ENCODE measurements at regions not wholly inside any gene's neighbourhood (a gene's known extent, or its start where the extent isn't known, plus 50 kb on each side); places are given as distances from the start of the nearest gene placed in this dataset.

- in situ Hi-C loops (cut with HindIII; ENCODE audit: low sequenced_read_pairs): no loop called here
- H3K4me3 ChIP-seq (ENCODE audit: low read depth, low read length): no peak overlapping the region
- no peak for DNase-seq (ENCODE audit: low read depth, low spot score)
- no peak for TF ChIP-seq CTCF (IDR thresholded peaks at IDR 0.05; ENCODE audit: low read depth, low read length)
Measured at GRCh38 chr14:45400950-45401640, 148.1 kb upstream of the MIS18BP1 start.

GRCh38 chr14:45400509-45400908, 147.5 kb upstream of the MIS18BP1 start:
- no peak for DNase-seq (ENCODE audit: low read depth, low spot score)
- TF ChIP-seq CTCF (IDR thresholded peaks at IDR 0.05; ENCODE audit: low read depth, low read length): no peak
- no peak overlapping the region for H3K4me3 ChIP-seq (ENCODE audit: low read depth, low read length)
- in situ Hi-C loops (cut with HindIII; ENCODE audit: low sequenced_read_pairs): no loop called here

- TF ChIP-seq CTCF (IDR thresholded peaks at IDR 0.05; ENCODE audit: low read depth, low read length): no peak
- H3K4me3 ChIP-seq (ENCODE audit: low read depth, low read length): no peak overlapping the region
- no peak for DNase-seq (ENCODE audit: low read depth, low spot score)
- in situ Hi-C loops (cut with HindIII; ENCODE audit: low sequenced_read_pairs): no loop called here
Measured at GRCh38 chr14:45381091-45381490, 128.1 kb upstream of the MIS18BP1 start.

- DNase-seq (ENCODE audit: low read depth, low spot score): no peak
- no peak for TF ChIP-seq CTCF (IDR thresholded peaks at IDR 0.05; ENCODE audit: low read depth, low read length)
- in situ Hi-C loops (cut with HindIII; ENCODE audit: low sequenced_read_pairs): no loop called here
- H3K4me3 ChIP-seq (ENCODE audit: low read depth, low read length): no peak overlapping the region
Measured at GRCh38 chr14:45377166-45377565, 124.2 kb upstream of the MIS18BP1 start.

GRCh38 chr14:45373877-45374276, 120.9 kb upstream of the MIS18BP1 start:
- in situ Hi-C loops (cut with HindIII; ENCODE audit: low sequenced_read_pairs): no loop called here
- no peak overlapping the region for H3K4me3 ChIP-seq (ENCODE audit: low read depth, low read length)
- DNase-seq (ENCODE audit: low read depth, low spot score): no peak
- TF ChIP-seq CTCF (IDR thresholded peaks at IDR 0.05; ENCODE audit: low read depth, low read length): no peak

GRCh38 chr14:45364565-45365156, 111.7 kb upstream of the MIS18BP1 start:
- H3K4me3 ChIP-seq (ENCODE audit: low read depth, low read length): no peak overlapping the region
- in situ Hi-C loops (cut with HindIII; ENCODE audit: low sequenced_read_pairs): no loop called here

More at GRCh38 chr14:45364565-45365156, 111.7 kb upstream of the MIS18BP1 start:
- no peak for DNase-seq (ENCODE audit: low read depth, low spot score)
- no peak for TF ChIP-seq CTCF (IDR thresholded peaks at IDR 0.05; ENCODE audit: low read depth, low read length)
